ENCODE measurements at regions not wholly inside any gene's neighbourhood (a gene's known extent, or its start where the extent isn't known, plus 50 kb on each side); places are given as distances from the start of the nearest gene placed in this dataset.
A peak's percentile ranks its signal among the peaks of the same experiment; 100 is the strongest.

- no peaks in the 10 kb centered on the region for H3K9me3 ChIP-seq
- no peaks in the 10 kb centered on the region for H3K36me3 ChIP-seq (replicated peaks in 1 of 2; ENCODE audit: insufficient read depth in 1 of 2, low read depth in 2 of 2)
- 12 to 13% methylated on average over 1 of the region's 1 CpG for WGBS, 2 donors
- H3K27ac ChIP-seq: no peak overlapping the region
- intact Hi-C loops (cut with DNase I): no loop called here
- peak in 1 of 4 donors; percentile 13 for DNase-seq
- TF ChIP-seq POLR2A (IDR thresholded peaks at IDR 0.05): no peak
- TF ChIP-seq, protein P1, sequence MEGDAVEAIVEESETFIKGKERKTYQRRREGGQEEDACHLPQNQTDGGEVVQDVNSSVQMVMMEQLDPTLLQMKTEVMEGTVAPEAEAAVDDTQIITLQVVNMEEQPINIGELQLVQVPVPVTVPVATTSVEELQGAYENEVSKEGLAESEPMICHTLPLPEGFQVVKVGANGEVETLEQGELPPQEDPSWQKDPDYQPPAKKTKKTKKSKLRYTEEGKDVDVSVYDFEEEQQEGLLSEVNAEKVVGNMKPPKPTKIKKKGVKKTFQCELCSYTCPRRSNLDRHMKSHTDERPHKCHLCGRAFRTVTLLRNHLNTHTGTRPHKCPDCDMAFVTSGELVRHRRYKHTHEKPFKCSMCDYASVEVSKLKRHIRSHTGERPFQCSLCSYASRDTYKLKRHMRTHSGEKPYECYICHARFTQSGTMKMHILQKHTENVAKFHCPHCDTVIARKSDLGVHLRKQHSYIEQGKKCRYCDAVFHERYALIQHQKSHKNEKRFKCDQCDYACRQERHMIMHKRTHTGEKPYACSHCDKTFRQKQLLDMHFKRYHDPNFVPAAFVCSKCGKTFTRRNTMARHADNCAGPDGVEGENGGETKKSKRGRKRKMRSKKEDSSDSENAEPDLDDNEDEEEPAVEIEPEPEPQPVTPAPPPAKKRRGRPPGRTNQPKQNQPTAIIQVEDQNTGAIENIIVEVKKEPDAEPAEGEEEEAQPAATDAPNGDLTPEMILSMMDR (IDR thresholded peaks at IDR 0.05): peak in 6 of 7 experiments; percentile 29 to 60 (median 53)
- H3K27me3 ChIP-seq: no peaks in the 10 kb centered on the region
- H3K4me3 ChIP-seq: no peak overlapping the region
- H3K4me1 ChIP-seq: no peaks in the 10 kb centered on the region
- peak; percentile 59 for ATAC-seq
These were observed 1753.4 kb downstream of the MRPL39 start for GRCh38 chr21:23853796-23854379.

- no peaks in the 10 kb centered on the region for H3K36me3 ChIP-seq (replicated peaks in 1 of 2; ENCODE audit: insufficient read depth in 1 of 2, low read depth in 2 of 2)
- no peaks in the 10 kb centered on the region for H3K9me3 ChIP-seq
- TF ChIP-seq, protein P1 (IDR thresholded peaks at IDR 0.05): no peak
- TF ChIP-seq POLR2A (IDR thresholded peaks at IDR 0.05): no peak
- DNase-seq (no peak), ATAC-seq (no peak)
- H3K27ac ChIP-seq: no peak overlapping the region
- no peaks in the 10 kb centered on the region for H3K27me3 ChIP-seq
- intact Hi-C loops (cut with DNase I): no loop called here
- H3K4me3 ChIP-seq: no peak overlapping the region
- WGBS, 2 donors: 47 to 50% methylated on average over 3 of the region's 3 CpGs
- H3K4me1 ChIP-seq: no peaks in the 10 kb centered on the region
These were observed 1769.7 kb downstream of the MRPL39 start for GRCh38 chr21:23837564-23837963.

GRCh38 chr21:23822760-23823159 is 1784.5 kb downstream of the MRPL39 start:
- Histone ChIP-seq H3K9me3 (no peaks in the 10 kb centered on the region), H3K4me3 (no peak overlapping the region), H3K4me1 (no peaks in the 10 kb centered on the region), H3K36me3 (replicated peaks in 1 of 2; ENCODE audit: insufficient read depth in 1 of 2, low read depth in 2 of 2) (no peaks in the 10 kb centered on the region), H3K27me3 (no peaks in the 10 kb centered on the region), H3K27ac (no peak overlapping the region)
- intact Hi-C loops (cut with DNase I): no loop called here
- WGBS, 2 donors: 39 to 42% methylated on average over 3 of the region's 3 CpGs
- TF ChIP-seq POLR2A (IDR thresholded peaks at IDR 0.05): no peak
- TF ChIP-seq, protein P1 (IDR thresholded peaks at IDR 0.05): no peak
- ATAC-seq: no peak
- DNase-seq: no peak

DNA sequence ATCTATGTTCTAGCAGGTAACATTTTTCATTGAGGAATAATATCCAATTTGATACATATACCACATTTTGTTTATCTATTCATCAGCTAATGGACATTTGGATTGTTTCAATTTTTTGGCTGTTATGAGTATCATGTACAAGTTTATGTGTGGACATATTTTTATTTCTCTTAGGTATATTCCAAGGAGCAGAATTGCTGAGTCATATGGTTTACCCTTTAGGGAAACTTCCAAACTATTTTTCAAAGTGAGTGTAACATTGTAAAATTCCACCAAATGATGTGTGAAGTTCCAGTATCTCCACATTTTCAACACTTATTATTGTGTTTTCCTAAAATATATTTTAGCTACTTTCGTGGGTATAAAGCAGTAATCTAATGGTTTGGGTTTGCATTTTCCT is 1789.9 kb downstream of the MRPL39 start:
- Histone ChIP-seq H3K36me3 (replicated peaks in 1 of 2; ENCODE audit: insufficient read depth in 1 of 2, low read depth in 2 of 2) (no peaks in the 10 kb centered on the region), H3K27me3 (no peaks in the 10 kb centered on the region), H3K27ac (no peak overlapping the region), H3K4me1 (no peaks in the 10 kb centered on the region), H3K4me3 (no peak overlapping the region), H3K9me3 (no peaks in the 10 kb centered on the region)
- WGBS, 2 donors: 24 to 31% methylated on average over 1 of the region's 1 CpG
- intact Hi-C loops (cut with DNase I): loop anchor here (10.0 kb wide), 1 partner anchor 63 kb away; no protein-coding TSS in a partner anchor
- ATAC-seq (no peak), DNase-seq (no peak)
- TF ChIP-seq, protein P1 (IDR thresholded peaks at IDR 0.05): no peak

DNA sequence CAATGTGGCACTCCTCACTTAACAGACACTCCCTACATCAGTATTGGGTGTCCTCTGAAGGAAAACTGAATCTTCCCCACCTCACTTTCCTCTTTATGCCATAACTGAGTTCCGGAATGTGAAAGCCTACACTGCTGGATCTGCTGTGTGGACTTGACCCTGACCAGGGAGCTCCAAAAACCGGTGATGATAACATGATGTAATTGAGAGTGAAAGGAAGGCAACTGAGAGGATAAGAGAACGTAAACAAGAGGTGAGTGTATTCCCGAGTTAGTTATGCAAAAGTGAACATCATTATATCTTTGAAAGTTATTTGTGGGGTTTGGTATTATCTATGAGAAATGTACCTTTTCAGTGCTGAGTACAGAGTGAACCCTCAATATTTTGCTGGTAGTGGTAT is 1794.8 kb downstream of the MRPL39 start:
- no peak overlapping the region for H3K27ac ChIP-seq
- no peaks in the 10 kb centered on the region for H3K9me3 ChIP-seq
- TF ChIP-seq POLR2A (IDR thresholded peaks at IDR 0.05): no peak
- TF ChIP-seq, protein P1 (IDR thresholded peaks at IDR 0.05): no peak
- WGBS, 2 donors: 48 to 57% methylated on average over 4 of the region's 4 CpGs
- H3K27me3 ChIP-seq: no peaks in the 10 kb centered on the region
- H3K36me3 ChIP-seq (replicated peaks in 1 of 2; ENCODE audit: insufficient read depth in 1 of 2, low read depth in 2 of 2): no peaks in the 10 kb centered on the region
- no peaks in the 10 kb centered on the region for H3K4me1 ChIP-seq
- H3K4me3 ChIP-seq: no peak overlapping the region
- DNase-seq (no peak), ATAC-seq (no peak)
- intact Hi-C loops (cut with DNase I): loop anchor here (10.0 kb wide), 1 partner anchor 58 kb away; no protein-coding TSS in a partner anchor

All from body of pancreas (tissue), 4 donors.